GM12878 (cell line): ENCODE measurements at regions not wholly inside any gene's neighbourhood (a gene's known extent, or its start where the extent isn't known, plus 50 kb on each side); places are given as distances from the start of the nearest gene placed in this dataset.

Source experiments
- ATAC-seq: fragments of 200-7000 bp; cut with Tn5 transposase; 3 replicates; pipeline ENCODE4 v1.9.1; 2020; ENCODE audit warnings: mild to moderate bottlenecking, moderate library complexity
- BruUV-seq: library from RNA; stranded (reverse); fragments of 400-500 nt; replicated peaks from 2 replicates; lab custom pipeline; 2021; lab: Mats Ljungman, UMichigan
- CTCF ChIA-PET: fragments of 300-600 bp; sonication (Branson Sonifier 250); formaldehyde crosslinking; extraction: SDS; loops from one replicate; lab custom pipeline; 2021; ENCODE audit warnings: inconsistent platforms; lab: Yijun Ruan, JAX
- POLR2A ChIA-PET: fragments of 350-600 bp; formaldehyde crosslinking; extraction: SDS; loops from one replicate; lab custom pipeline; 2021; ENCODE audit warnings: inconsistent platforms; lab: Charles Lee
- RAD21 ChIA-PET: fragments of 300-600 bp; sonication (Branson Sonifier 250); formaldehyde crosslinking; loops from one replicate; lab custom pipeline; 2023; ENCODE audit warnings: antibody characterized with exemption; ENCODE audit not compliant: unreplicated experiment; lab: Charles Lee
- SMC1A ChIA-PET: fragments of 300-600 bp; sonication (Branson Sonifier 250); formaldehyde crosslinking; loops from one replicate; lab custom pipeline; 2023; ENCODE audit not compliant: unreplicated experiment, uncharacterized antibody; lab: Charles Lee
- DNase-seq: peaks from one replicate; pipeline ENCODE4 v3.0.0-alpha.2; 2011; ENCODE audit warnings: low read depth, low spot score
- FAIRE-seq: peaks from 3 replicates; lab custom pipeline; 2011; peaks lifted over from hg19 to GRCh38; lab: Jason Lieb, UNC
- H2AFZ ChIP-seq: 2 replicates; pipeline ENCODE4 v1.6.0; 2011; ENCODE audit warnings: low read depth, low read length, control low read depth; ENCODE audit not compliant: control insufficient read depth
- H3K27ac ChIP-seq: 2 replicates; pipeline ENCODE4 v1.5.1; 2011; ENCODE audit warnings: control low read depth; ENCODE audit not compliant: control insufficient read depth, insufficient read depth
- H3K27me3 ChIP-seq, 2 experiments: replicated peaks in 1 of 2; 2 replicates each; pipeline versions ENCODE4 v1.6.0 to v1.6.1; 2011; ENCODE audit warnings: low read length in 1 of 2; ENCODE audit not compliant: control insufficient read depth in 2 of 2, insufficient read depth in 2 of 2
- H3K36me3 ChIP-seq, 2 experiments: 2 replicates each; pipeline ENCODE4 v1.5.1; 2011; ENCODE audit warnings: low read length in 1 of 2; ENCODE audit not compliant: control insufficient read depth in 2 of 2, insufficient read depth in 2 of 2
- H3K4me1 ChIP-seq: 2 replicates; pipeline ENCODE4 v1.6.1; 2011; ENCODE audit warnings: mild to moderate bottlenecking, low read length, moderate library complexity, mixed read lengths; ENCODE audit not compliant: control insufficient read depth, insufficient read depth
- H3K4me2 ChIP-seq: 2 replicates; pipeline ENCODE4 v1.6.0; 2011; ENCODE audit warnings: control low read depth; ENCODE audit not compliant: control insufficient read depth, insufficient read depth
- H3K4me3 ChIP-seq: fragments of 200-600 bp; sonication (generic); 2 replicates; pipeline ENCODE4 v1.5.1; 2016
- H3K79me2 ChIP-seq: 2 replicates; pipeline ENCODE4 v1.6.0; 2011; ENCODE audit warnings: low read length; ENCODE audit not compliant: control insufficient read depth, insufficient read depth
- H3K9ac ChIP-seq: 2 replicates; pipeline ENCODE4 v1.8.0; 2011; ENCODE audit warnings: low read length, control low read depth, mixed read lengths; ENCODE audit not compliant: control insufficient read depth, insufficient read depth
- H3K9me3 ChIP-seq: replicated peaks from 3 replicates; pipeline ENCODE4 v1.5.1; 2011; ENCODE audit warnings: mild to moderate bottlenecking, low read length; ENCODE audit not compliant: control insufficient read depth, insufficient read depth
- H4K20me1 ChIP-seq: 2 replicates; pipeline ENCODE4 v1.6.0; 2011; ENCODE audit not compliant: control insufficient read depth, insufficient read depth
- BACH1 ChIP-seq: fragments of 450-650 bp; IDR thresholded peaks from 2 replicates; pipeline ENCODE4 v1.6.1; 2017; ENCODE audit warnings: mild to moderate bottlenecking, borderline replicate concordance
- CBX5 ChIP-seq: sonication (generic); IDR thresholded peaks from 2 replicates; pipeline ENCODE4 v1.6.1; 2016; ENCODE audit warnings: low read depth, moderate library complexity, mild to moderate bottlenecking, inconsistent platforms
- CEBPZ ChIP-seq: fragments of 150-350 bp; IDR thresholded peaks from 2 replicates; pipeline ENCODE4 v1.6.1; 2016; ENCODE audit warnings: low read depth, low read length
- DPF2 ChIP-seq: fragments of 450-650 bp; IDR thresholded peaks from 2 replicates; pipeline ENCODE4 v1.6.1; 2017; ENCODE audit warnings: mild to moderate bottlenecking
- MAX ChIP-seq: IDR thresholded peaks from 2 replicates; pipeline ENCODE4 v1.6.1; 2012; ENCODE audit warnings: low read depth, low read length, improper control_type of control experiment
- RAD51 ChIP-seq: fragments of 450-650 bp; IDR thresholded peaks from 2 replicates; pipeline ENCODE4 v1.6.1; 2016; ENCODE audit warnings: moderate library complexity, mild to moderate bottlenecking, inconsistent platforms
- RB1 ChIP-seq: fragments of 450-650 bp; formaldehyde crosslinking; IDR thresholded peaks from 2 replicates; pipeline ENCODE4 v1.6.1; 2017; ENCODE audit warnings: mild to moderate bottlenecking, borderline replicate concordance
- REST ChIP-seq: IDR thresholded peaks from 2 replicates; pipeline ENCODE4 v1.6.1; 2012; ENCODE audit warnings: mild to moderate bottlenecking, low read depth, low read length
- STAT3 ChIP-seq: IDR thresholded peaks from 2 replicates; pipeline ENCODE4 v1.6.1; 2011; ENCODE audit warnings: low read depth, low read length, improper control_type of control experiment
- YY1 ChIP-seq: IDR thresholded peaks from 2 replicates; pipeline ENCODE4 v1.6.1; 2011; ENCODE audit warnings: low read depth, mild to moderate bottlenecking, low read length
- ZNF384 ChIP-seq: IDR thresholded peaks from 2 replicates; pipeline ENCODE4 v1.6.1; 2012; ENCODE audit warnings: low read depth, mild to moderate bottlenecking, low read length, improper control_type of control experiment, borderline replicate concordance
- WGBS: methylation state at CpG from one replicate; pipeline ENCODE4 v1.1.6; 2016; ENCODE audit warnings: low lambda C conversion rate; ENCODE audit not compliant: insufficient replicate concordance, insufficient coverage; ENCODE audit errors: missing lambda C conversion rate; 5-methylcytosine and 5-hydroxymethylcytosine counted together
- in situ Hi-C: fragments of 300-500 bp; cut with MboI; formaldehyde crosslinking; loops from 9 replicates; pipeline ENCODE4 v1.14.3; 2018; ENCODE audit warnings: mixed read lengths
- intact Hi-C: fragments of 100-400 bp; cut with micrococcal nuclease; formaldehyde crosslinking; loops from one replicate; pipeline ENCODE4 v1.14.2; 2022; ENCODE audit not compliant: unreplicated experiment

DNA sequence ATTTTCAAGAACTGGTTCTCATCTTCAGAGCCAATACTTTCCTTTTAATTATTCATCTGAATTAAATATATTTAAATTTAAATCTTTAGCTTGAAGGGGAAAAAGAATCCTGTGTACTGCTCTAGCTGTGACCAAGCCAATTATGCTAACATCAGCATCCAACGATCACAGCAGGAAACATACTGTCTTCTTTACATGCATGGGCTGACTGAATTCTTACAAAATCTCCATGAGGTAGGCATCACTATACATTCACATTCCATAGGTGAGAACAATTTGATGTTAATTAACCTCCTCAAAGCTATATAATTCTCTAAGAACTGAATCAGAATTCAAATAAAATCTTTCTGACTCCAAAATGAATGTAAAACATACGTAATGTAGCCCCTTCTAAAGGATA is 118.8 kb upstream of the MAP2 start:
- Histone ChIP-seq H3K36me3 (no peaks in the 10 kb centered on the region), H3K79me2 (no peaks in the 10 kb centered on the region), H2AFZ (no peak overlapping the region), H3K4me3 (no peak overlapping the region), H3K4me2 (no peak overlapping the region), H3K27ac (no peak overlapping the region), H3K9me3 (no peaks in the 10 kb centered on the region), H3K4me1 (no peaks in the 10 kb centered on the region), H3K27me3 (no peaks in the 10 kb centered on the region; a peak in 1 of 4 replicates), H4K20me1 (no peaks in the 10 kb centered on the region), H3K9ac (no peak overlapping the region)
- 25% methylated on average over 2 of the region's 2 CpGs for WGBS
- ChIA-PET CTCF (no interaction called here), RAD21 (no interaction called here), POLR2A (no interaction called here), SMC1A (no interaction called here)
- no peak for FAIRE-seq
- in situ Hi-C loops (no loop called here), intact Hi-C loops (no loop called here)
- TF ChIP-seq DPF2 (no peak), ZNF384 (no peak), CBX5 (no peak), RAD51 (no peak), CEBPZ (no peak), STAT3 (no peak), BACH1 (no peak), RB1 (no peak), YY1 (no peak), MAX (no peak), REST (no peak)
- DNase-seq = no peak
- no peak for ATAC-seq
- BruUV-seq = no TSS peak
